ENCODE measurements at regions not wholly inside any gene's neighbourhood (a gene's known extent, or its start where the extent isn't known, plus 50 kb on each side); places are given as distances from the start of the nearest gene placed in this dataset.
"Not testable (repeated sequence)": the region's sequence is repeated elsewhere in the genome, so short reads cannot be mapped to it uniquely, and the experiment has no call there.

DNA sequence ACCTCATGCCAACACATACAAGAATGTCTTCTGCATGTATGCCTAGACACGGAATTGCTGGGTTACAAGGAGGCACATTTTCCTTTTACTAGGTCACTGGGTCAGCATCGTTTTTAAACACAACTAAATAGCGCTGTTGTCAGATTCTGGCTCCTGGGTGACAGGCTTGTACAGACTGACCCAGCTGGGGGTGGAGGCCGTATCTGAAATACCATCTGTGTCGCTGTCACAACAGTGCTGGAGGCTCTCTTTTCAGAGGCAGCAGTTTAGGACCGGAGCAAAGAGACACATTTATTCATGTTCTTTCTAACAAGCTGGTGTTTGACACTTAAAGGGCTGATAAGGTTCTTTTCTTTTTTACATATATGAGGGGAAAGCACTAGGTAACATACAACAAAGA is 403.0 kb upstream of the ASIC2 start:
- intact Hi-C loops (cut with DNase I), result no loop called here
- ATAC-seq (ENCODE audit: poor library complexity), result no peak
- DNase-seq, result no peak

DNA sequence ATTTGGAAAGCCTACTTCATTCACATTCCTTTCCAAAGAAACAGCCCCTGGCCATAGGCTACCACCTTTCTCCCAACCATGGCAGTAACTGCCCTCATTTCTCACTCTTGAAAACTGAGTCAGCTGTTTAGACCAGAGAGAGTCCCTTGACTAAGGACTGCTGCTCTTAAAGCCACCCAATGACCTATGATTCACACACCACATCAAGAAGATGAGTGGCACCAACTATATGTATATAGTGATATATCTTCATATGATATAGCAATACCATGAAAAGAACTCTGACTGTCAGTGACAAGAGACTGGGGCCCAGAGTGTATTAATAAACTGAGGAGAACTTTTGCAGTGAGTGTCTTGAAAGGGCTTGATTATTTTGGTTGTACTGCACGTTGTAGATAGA is 404.5 kb upstream of the ASIC2 start:
- no peak for ATAC-seq (ENCODE audit: poor library complexity)
- intact Hi-C loops (cut with DNase I), result no loop called here

DNA sequence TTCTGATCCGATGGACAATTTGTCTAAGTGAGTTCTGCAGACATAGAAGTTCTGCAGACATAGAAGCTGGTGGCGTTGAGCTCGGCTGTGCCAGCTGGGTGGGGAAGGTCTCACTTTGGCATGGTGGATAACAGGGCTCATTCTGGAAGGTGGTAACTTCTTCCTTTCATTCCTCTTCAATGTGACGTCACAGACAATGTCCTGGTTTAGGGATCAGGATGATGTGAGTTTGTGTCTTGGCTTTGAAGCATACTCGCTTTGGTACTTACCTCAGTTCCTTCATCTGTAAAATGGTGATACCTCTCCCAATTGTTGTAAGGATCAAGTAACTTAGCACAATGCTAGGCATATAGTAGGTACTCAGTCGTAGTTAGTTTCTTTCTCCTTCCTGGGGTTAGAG is 408.8 kb upstream of the ASIC2 start:
- ATAC-seq (ENCODE audit: poor library complexity) (no peak), DNase-seq (no peak)
- intact Hi-C loops (cut with DNase I), result no loop called here

More for the DNA sequence above, 404.5 kb upstream of the ASIC2 start:
- no peak for DNase-seq

DNA sequence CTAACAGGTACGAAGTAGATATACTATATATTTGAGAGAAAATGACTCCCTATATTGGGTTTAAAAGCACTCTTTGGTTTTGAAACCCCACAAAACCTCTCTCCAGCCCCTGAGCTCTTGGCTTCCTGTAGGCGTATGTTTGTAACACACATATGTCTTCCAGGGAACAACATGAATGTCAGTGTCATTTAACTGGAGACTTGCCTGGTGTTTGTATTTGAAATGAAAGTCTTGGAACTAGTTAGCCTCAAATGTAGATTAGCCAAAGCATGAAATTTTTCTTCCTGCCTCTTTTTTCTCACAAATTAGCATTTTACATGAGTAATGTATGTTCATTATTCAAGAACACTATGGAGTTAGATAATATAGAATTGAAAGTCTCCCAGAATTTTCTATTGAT is 411.8 kb upstream of the ASIC2 start:
- DNase-seq (no peak), ATAC-seq (ENCODE audit: poor library complexity) (no peak)
- intact Hi-C loops (cut with DNase I), result no loop called here

DNA sequence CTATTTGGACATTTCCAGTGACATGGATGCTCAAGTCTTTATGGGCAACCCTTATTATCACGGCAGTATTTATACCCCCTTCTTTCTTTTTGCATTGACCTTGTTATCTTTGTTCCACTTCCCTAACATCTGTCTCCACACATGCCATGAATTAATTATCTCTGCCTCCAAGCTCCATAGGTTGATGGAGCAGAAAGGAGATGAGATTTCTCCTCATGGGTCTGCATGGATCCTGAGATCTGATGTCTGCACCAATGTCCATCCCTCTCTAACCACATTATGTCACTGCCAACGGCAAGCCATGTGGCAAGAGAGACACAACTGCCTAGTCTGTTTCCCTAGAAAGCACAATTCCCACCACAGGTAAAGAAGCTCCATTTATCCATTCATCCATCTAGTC is 416.8 kb upstream of the ASIC2 start:
- no peak for ATAC-seq (ENCODE audit: poor library complexity)
- intact Hi-C loops (cut with DNase I), result no loop called here
- no peak for DNase-seq

DNA sequence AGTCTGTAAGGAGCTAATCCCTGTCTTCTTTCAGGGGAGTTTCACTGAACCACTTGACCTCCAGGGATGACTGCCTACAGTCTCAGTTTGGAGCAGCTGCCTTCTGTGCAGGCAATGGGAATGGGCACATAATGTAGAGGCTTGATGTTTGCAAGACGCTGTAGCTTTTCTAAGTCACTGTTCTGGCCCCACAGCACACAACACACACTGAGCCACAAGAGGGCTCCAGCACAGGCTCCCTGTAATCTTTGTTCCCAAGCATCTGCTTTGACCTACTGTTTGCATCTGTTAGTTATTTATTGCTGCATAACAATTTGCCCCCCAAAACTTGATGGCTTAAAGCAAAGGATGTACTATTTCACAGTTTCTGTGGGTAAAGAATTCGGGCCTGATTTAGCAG is 419.0 kb upstream of the ASIC2 start:
- no peak for ATAC-seq (ENCODE audit: poor library complexity)
- no peak for DNase-seq
- intact Hi-C loops (cut with DNase I), result no loop called here

DNA sequence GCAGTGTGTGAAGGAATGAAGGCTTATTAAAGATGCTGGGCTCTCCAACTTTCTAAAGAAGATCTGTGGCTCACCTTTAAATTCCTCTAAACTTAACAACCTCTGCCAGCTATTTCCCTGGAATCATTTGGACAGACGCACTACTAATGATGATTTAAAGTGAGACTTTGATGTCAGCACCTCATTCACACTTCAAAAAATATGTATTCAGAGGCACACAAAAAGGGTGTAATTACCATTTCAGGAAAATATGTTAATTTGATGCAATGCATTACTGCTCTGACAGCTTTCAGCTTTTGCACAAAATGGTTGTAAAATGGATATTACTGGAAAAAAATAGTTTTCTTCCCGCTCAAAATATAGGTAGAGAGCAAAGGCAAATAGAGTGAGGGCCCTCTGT is 423.9 kb upstream of the ASIC2 start:
- intact Hi-C loops (cut with DNase I), result no loop called here
- ATAC-seq (ENCODE audit: poor library complexity) (no peak), DNase-seq (no peak)

DNA sequence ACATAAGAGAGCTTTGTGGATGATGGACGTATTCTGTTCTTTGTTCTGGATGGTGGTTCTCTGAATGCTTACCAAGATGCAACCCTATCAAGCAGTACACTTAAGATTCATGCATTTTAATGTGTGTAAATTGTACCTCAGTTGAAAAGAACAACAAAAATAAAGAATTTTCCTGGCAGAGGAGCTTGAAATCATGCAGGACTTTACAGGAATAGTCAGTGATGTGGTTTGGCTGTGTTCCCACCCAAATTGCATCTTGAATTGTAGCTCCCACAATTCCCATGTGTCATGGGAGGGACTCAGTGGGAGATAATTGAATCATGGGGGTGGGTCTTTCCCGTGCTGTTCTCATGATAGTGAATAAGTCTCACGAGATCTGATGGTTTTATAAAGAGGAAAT is 430.6 kb upstream of the ASIC2 start:
- intact Hi-C loops (cut with DNase I); ATAC-seq (ENCODE audit: poor library complexity); DNase-seq: not testable (repeated sequence)

DNA sequence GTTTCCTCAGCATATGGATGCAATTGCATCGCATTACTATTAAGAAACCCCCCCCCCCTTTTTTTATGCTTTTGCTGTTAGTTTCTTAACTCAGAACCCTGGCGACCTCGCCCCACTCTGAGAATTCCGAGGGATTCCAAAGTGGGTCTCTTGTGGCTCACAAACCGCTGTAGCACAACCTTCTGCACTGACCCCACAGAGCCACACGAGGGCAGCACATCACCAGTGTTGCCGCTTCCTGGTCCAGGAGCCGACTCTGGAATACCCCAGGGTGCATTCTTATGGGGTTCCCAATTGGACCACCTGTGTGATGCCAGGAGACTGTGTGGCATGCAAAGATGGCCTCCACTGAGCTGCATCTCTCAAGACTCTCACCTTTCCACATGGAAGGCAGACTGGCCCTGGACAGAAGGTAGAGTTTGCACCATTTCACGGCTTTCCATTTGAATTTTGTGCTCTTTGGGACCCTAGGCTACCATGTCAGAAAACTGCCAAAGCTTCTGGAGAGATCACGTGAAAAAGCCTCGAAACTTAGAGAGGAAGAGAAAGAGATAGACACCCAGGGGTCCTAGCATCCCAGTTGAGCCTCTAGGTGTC is 432.7 kb upstream of the ASIC2 start:
- ATAC-seq (ENCODE audit: poor library complexity) (no peak), DNase-seq (peak; percentile 45)
- intact Hi-C loops (cut with DNase I), result no loop called here

DNA sequence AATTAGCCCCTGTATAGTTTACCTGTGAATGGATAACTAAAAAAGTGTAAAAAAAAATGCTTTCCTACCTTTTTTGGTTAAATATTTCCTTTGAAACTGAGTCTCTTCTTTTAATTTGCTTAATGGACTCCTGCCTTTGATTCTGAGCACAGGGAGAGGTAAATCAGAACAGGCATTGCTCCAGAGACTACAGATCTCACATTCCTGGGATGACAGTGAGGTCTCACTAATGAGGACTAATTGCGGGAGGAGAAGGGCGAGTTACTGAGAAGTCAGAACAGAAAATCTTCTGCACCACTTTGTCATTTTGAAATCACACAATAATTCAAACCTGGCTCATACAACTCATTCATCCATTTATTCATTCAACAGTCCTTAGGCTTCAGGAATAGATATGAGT is 437.0 kb upstream of the ASIC2 start:
- DNase-seq (no peak), ATAC-seq (ENCODE audit: poor library complexity) (no peak)
- intact Hi-C loops (cut with DNase I), result no loop called here

DNA sequence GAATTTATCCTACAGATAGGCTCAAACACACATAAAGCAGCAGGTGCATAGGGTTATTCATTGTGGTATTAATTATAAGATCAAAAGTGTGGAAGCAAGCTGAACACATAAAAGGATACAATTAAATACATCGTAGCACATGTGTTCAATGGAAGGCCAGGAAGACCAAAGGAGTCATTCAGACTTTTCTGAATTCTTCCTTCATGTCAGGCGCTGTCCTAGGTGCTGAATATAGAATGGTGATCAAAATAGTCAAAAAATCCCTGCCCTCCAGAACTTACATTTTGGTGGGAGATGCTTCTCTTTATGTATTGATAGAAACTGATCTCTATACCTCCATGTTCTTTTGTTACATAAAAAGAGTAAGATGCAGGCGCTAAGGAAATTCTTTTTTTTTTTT is 439.0 kb upstream of the ASIC2 start:
- ATAC-seq (ENCODE audit: poor library complexity) (no peak), DNase-seq (no peak)
- intact Hi-C loops (cut with DNase I), result no loop called here

DNA sequence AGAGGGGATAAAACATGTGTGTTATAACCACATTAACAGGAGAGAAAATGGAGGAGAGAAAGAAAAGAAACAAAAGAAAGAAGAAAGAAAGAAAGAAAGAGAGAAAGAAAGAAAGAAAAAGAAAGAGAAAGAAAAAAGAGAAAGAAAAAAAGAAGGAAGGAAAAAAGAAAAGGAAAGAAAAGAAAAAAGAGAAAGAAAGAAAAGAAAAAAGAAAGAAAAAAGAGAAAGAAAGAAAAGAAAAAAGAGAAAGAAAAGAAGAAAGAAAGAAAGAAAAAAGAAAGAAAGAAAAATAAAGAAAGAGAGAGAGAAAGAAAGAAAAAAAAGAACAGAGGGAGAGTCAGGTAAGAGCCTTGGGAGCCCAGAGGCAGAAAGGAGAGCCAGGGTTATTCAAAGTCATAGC is 446.6 kb upstream of the ASIC2 start:
- DNase-seq (no peak), ATAC-seq (ENCODE audit: poor library complexity) (no peak)
- intact Hi-C loops (cut with DNase I), result no loop called here

DNA sequence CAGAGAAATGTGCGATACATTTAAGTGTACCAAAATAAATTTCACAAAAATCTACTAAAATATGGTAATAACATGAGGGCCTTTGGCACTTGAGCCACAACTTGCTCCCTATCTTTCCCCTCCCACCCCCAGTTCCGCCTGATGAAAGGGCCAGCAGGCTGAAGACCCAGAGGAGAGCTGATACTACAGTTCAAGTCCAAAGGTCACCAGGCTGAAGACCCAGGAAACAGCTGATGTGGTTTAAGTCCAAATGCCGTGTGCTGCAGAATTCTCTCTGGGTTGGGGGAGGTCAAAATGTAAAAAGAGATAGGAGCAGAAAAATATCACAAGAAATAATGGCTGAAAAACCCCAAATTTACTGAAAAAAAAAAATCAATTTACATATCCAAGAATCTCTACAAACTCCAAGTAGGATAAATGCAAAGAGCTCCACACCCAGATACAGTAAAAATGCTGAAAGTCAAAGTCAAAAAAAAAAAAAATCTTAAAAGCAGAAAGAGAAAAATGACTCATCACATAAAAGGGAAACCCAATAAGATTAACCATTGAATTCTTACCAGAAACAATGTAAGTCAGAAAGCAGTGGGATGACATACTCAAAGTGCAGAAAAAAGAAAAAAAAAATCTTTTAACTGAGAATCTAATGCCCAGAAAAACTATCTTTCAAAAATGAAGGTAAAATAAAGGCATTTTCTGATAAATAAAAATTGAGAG is 452.1 kb upstream of the ASIC2 start:
- DNase-seq (no peak), ATAC-seq (ENCODE audit: poor library complexity) (no peak)
- intact Hi-C loops (cut with DNase I), result no loop called here

DNA sequence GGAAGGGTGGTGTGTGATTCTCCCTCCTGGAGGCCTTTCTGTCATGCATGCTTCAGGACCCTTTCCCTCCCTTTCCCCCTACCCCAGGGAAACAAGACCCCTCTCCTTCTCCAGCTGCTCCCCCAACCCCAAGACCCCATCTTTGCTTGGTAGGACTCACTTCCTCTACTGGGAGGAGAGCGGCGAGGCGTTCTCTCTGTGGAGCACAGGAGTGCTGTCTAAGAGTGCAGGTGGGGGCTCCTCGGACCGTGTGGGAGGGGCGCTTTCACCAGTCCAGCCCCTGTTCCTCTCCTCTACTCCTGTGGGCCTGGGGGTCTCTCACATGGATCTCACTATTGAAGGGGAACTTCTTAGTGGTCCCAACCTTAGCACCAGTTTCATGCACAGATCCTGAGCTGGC is 456.1 kb upstream of the ASIC2 start:
- ATAC-seq (ENCODE audit: poor library complexity), result no peak
- intact Hi-C loops (cut with DNase I), result no loop called here

DNA sequence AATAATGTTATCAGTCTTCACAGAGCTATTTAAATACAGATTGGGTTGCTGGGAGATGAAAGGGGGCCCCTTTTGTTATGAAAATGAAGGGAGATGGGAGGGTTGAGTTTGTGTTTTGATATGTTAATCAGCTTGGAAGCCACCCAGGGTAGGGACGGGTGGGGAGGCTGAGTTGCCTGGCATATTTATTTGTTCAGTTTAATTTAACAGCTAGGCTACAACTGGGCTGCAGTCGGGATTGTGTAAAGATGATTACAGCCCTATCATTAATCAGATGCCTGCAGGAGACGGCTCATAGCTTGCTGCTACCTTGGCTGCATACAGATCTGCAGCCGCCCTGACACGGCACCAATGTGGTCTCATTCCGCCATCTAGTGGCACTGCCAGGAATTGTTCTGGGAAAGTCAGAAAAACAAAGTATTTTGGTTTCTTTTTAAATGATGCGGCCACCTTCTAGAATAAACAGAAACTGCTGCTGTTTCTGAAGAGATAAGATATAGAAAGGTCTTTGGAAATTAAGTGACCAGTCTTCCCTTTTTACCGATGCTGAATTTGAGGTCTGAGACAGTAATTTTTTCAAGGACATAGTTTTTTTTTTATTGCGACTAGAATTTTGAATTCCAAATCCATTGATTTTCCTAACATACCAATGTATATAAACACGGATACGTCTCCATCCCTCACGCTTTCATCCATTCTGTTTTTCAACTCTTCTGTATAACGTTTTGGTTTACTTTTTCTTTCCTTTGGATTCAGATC is 458.0 kb upstream of the ASIC2 start:
- DNase-seq (peak; percentile 64), ATAC-seq (ENCODE audit: poor library complexity) (peak; percentile 72)
- intact Hi-C loops (cut with DNase I), result no loop called here

More for the DNA sequence above, 456.1 kb upstream of the ASIC2 start:
- no peak for DNase-seq

DNA sequence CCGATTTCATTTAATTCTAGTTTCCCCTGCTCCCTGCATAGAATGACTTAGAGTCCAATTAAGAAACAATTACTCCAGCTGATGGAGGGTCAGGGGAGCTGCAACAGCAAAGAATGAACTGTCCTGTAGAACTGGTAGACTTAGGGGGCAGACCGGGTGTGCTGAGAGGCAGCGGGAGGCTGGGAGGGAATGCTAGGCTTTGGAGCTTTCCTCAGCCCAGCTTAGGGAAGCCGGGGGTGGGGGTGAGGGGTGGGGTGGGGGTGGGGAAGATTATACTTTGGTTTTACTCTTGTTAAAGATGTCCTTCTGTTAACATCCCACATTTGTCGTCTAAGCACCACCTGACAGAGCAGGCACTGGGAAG is 458.6 kb upstream of the ASIC2 start:
- DNase-seq, result no peak
- intact Hi-C loops (cut with DNase I), result no loop called here
- no peak for ATAC-seq (ENCODE audit: poor library complexity)

DNA sequence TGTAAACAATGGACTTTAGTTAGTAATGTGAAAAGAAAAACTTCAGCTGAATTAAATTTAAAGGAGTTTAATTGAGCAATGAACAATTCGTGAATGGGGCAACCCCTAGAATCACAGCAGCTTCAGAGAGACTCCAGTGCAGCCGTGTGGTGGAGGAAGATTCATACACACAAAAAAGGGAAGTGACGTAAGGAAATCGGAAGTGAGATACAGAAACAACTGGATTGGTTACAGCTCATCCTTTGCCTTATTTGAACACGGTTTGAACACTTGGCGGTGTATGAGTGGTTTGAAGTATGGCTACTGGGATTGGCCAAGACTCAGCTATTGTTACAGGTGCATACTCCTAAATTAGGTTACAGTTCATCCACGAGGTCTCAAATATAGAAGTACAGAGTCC is 460.4 kb upstream of the ASIC2 start:
- no peak for DNase-seq
- intact Hi-C loops (cut with DNase I), result no loop called here
- ATAC-seq (ENCODE audit: poor library complexity), result no peak

DNA sequence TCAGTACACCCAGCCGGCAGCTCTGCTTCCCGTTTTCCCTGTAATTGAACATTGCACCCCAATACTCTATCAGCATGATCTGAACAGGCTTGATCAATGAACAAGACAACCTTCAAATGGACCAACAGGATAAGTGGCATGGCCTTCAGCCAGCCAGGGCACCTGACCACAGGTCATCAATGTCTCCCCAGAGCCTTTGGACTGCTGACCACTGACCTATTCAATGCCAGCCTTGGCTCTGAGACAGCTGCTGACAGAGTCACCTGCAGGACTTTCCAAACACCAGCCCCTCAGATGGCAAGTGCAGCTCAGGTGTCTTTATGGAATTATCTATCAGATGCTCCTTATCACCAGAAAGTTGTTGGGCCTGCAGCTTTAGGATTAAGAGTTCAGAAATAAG is 462.9 kb upstream of the ASIC2 start:
- DNase-seq (no peak), ATAC-seq (ENCODE audit: poor library complexity) (no peak)
- intact Hi-C loops (cut with DNase I), result no loop called here

DNA sequence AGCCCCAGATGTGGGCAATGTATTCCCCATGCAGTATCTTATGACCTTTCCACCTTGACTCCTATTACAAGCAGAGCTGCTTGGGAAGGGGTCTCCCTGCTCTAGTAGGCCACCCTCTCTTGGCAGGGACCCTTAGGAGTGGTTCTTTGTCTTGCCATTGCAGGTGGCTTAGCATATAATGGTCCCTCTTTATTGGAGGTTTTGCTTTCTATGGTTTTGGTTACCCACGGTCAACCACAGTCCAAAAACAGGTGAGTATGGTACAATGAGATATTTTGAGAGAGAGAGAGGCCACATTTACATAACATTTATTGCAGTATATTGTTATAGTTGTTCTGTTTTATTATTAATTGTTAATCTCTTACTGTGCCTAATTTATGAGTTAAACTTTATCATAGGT is 472.8 kb upstream of the ASIC2 start:
- no peak for ATAC-seq (ENCODE audit: poor library complexity)
- intact Hi-C loops (cut with DNase I), result no loop called here
- no peak for DNase-seq

DNA sequence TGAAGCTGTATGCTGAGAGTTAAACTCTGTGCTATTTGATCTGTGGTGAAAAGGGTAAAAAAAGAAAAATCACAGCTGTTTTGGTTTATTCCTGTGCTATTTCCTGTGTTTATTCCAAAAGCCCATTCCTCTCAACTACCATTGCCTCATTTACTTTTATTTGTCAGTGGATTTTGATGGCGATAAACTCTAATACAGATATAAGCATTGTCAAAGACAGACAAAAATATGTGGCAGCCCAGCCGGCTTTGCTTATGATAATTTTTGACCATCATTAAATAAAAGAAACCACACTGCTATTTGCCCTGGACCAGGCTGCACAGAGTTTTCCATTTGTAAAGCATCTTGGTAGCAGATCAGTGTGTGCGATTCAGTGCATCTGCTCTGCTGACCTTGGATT is 473.6 kb upstream of the ASIC2 start:
- DNase-seq, result no peak
- no peak for ATAC-seq (ENCODE audit: poor library complexity)
- intact Hi-C loops (cut with DNase I), result no loop called here

All from Right ventricle myocardium superior (tissue), 1 donor.